HG03565 (cell line): ENCODE measurements at regions not wholly inside any gene's neighbourhood (a gene's known extent, or its start where the extent isn't known, plus 50 kb on each side); places are given as distances from the start of the nearest gene placed in this dataset.

Experiments used
- ATAC-seq: cut with Tn5 transposase; IDR thresholded peaks from one replicate; pipeline ENCODE4 v1.9.1; 2021; ENCODE audit warnings: mild to moderate bottlenecking, moderate library complexity; ENCODE audit not compliant: unreplicated experiment

DNA sequence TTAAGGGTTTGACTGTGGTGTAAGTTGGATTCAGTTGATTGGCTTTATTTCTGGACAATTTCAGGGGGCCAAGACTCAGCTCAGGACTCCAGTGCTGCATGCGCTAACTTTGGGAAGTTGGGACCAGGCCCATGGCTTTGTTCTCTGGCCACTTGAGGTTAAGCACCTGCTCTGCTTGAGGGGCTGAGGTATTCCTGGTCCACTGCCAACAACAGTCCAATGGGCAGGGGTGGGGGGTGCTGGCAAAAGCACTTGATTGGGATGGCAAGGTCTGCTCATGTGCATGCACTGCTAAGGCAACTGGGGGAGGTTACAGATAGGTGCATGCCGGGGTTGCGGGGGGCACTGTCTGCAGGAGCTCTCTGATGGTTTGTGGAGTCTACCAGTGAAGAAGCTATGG lies 52.6 kb upstream of the ASB17 start:
- ATAC-seq = no peak

GRCh38 chr1:75985827-75986226 lies 53.6 kb upstream of the ASB17 start:
- ATAC-seq = peak; percentile 91

DNA sequence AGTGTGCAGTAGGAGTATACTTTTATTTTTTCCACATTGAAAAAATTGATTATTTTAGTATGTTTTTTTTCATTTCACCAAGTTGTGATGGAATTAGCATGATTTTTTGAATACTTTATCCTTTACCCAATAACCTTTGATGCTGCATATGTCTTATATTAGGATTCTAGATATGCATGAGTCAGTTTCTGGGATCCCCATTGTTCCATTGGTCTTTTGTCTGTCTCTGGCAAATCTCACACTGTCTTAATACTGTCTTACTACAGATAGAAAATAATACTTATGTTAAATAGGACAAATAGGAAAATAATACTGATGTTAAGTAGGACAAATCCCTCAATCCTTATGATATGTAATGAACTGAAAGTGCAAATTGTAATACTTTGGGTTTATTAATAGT lies 54.3 kb upstream of the ASB17 start:
- ATAC-seq = no peak

GRCh38 chr1:75989121-75989520 lies 56.9 kb upstream of the ASB17 start:
- no peak for ATAC-seq

GRCh38 chr1:75990686-75991085 lies 58.5 kb upstream of the ASB17 start:
- ATAC-seq = no peak

- ATAC-seq = peak; percentile 73
Measured at GRCh38 chr1:75991497-75992114, 59.4 kb upstream of the ASB17 start.

GRCh38 chr1:75992312-75992711 lies 60.1 kb upstream of the ASB17 start:
- ATAC-seq = no peak

GRCh38 chr1:75993661-75994060 lies 61.5 kb upstream of the ASB17 start:
- no peak for ATAC-seq

GRCh38 chr1:75996196-75996595 lies 64.0 kb upstream of the ASB17 start:
- no peak for ATAC-seq

DNA sequence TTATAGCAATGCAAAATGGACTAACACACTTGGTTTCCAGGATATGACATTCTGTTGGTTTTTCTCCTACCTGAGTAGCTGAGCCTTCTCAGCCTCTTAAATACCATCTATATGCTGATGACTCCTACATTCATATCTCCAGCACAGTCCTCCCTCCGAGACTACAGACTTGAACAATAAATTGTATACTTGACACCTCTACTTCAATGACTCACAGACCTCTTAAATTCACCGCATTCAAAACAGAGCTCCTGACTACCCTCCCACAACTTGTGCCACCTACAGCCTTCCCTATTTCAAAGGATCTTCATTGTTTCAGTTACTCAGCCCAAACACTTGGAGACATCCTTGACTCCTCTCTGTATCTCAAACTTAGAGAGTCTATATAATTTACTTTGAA lies 66.8 kb upstream of the ASB17 start:
- no peak for ATAC-seq

- ATAC-seq = no peak
Measured at GRCh38 chr1:76003946-76004345, 70.6 kb upstream of the ST6GALNAC3 start.

GRCh38 chr1:76005765-76006164 lies 68.8 kb upstream of the ST6GALNAC3 start:
- no peak for ATAC-seq

GRCh38 chr1:76006234-76006633 lies 68.3 kb upstream of the ST6GALNAC3 start:
- ATAC-seq = no peak

GRCh38 chr1:76010802-76011201 lies 63.7 kb upstream of the ST6GALNAC3 start:
- ATAC-seq = no peak

DNA sequence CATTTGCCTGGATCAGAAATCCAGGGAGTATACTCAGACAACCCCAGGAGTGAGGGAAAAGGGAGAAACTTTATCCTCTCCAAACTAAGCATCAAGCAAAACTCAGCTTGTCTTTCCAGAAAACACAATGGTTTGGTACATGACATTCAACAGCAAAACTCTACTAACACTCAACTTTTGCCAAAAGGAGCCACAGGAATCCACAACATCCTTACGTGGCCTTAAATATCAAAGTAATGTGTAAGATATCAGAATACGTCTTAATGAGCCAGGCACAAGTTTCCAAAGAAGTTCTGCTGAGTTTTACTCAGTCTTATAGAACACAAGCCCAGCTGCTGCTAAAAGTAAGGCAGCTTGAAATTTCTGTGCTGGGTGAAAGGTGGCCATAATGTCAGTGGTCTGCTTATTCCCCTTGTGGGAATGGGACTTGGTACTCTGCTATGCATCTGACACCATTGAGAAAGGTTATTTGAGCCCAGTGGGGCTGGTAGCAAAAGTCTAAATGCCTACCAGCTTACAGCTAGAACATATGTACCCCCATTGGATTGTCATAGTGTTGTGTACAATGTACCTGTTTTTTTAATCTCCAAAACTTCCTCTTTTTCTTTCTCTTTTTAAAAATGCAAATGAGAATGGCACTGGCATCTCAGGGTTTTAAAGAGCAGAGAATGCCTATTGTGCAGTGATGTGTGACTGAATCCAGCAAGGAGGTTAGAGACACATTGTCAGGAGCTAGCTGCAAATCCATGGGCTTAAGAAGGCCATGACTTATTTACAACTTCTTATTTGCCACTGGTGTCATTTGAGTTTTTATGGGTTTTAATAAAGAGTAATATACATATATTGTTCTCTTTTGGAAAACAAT lies 62.0 kb upstream of the ST6GALNAC3 start:
- ATAC-seq = no peak

DNA sequence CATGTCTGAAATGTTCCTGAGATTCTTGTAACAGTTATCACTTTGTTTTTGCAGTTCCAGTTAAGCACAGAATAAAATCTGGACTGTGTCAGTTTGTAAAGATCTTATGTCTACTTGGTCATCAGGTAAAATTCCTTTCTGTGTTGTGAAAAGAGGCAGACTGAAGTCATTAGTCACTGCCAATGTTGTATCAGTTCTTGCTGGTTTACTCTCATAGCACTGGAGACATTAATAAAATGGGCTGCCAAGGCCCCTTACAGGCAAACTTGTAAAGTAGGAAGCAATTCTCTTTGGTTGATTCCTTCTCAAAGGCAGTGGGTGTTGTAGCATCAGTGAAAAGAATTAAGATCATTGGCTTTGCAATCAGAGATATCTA lies 61.4 kb upstream of the ST6GALNAC3 start:
- no peak for ATAC-seq

DNA sequence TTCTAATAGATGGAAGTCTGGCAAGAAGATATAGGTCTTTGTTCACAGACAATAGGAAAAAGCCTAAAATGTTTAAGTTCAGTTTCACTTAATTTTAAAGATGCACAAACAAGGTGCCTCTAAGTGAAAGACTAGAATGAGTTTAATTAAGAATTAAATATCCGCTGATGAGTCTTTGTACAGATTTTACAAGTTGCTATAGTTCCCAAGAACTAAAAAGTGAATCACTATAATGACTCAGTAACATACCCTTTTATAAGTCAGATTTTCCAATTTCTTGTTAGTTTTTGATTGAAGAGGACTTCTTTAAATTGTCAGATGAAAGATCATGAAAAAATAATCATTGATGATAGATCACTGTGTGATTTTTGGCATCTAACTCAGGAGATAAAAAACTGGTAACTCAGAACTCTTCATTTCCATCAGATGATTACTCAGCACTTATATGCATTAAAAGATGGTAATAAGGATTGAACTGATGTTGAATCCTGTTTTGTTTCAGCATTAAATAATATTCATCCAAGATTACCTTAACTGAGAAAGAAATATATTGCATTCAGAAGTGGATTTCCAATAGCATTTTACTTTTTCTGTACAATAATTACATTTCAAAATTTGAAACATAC lies 59.0 kb upstream of the ST6GALNAC3 start:
- no peak for ATAC-seq

DNA sequence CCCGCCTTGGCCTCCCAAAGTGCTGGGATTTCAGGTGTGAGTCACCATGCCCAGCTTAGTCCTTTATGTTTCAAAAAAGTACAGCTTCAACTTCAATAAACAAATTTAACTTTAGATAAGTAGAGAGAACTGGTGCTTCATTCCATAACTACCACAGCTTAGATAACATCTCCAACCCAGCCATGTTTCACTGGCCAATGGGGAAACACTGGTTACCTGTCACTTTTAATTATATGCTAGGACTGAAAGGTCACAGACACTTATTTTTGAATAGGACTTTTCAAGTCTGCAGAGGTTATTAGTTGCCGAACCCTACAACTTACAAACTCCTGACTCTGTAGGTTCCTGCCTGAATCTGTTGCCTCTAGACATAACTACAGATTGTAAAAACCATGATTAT lies 56.5 kb upstream of the ST6GALNAC3 start:
- no peak for ATAC-seq

- ATAC-seq = no peak
Measured at GRCh38 chr1:76021846-76022245, 52.7 kb upstream of the ST6GALNAC3 start.

DNA sequence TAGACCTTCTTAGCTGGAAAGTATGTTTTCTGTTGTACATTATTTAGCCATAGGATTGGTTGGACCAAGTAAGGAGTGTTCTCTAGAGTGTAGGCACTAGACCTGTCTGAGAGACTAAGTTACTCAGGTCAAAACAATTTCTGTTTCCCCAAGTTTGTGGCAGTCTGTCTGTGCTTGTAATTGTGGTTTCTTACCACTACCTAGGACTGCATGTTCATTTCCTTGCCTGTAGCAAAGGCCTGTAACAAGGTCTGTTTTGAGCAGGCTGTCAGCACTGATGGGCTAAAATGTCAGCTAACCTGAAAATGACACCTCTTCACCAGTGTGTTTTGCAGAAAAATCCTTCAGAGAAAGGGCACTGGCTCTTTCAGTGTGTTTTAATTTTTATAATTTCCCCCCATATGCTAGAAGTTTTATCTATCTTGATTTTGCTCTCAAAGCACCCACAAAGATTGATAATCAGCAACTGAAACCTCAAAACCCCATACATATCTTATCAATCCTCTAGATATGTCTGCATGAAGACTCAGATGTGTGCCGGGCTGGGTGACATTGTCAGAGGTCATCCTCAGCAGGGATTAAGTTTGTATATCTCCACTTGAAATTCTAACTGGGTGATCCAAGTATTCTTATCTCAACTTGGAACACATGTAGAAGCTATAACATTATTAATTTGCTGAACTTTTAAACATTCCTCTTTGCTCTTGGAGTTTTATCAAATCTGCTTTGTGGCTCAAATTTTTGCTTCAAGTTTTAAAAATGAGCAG lies 50.7 kb upstream of the ST6GALNAC3 start:
- peak; percentile 69 for ATAC-seq
